ENCODE measurements at regions not wholly inside any gene's neighbourhood (a gene's known extent, or its start where the extent isn't known, plus 50 kb on each side); places are given as distances from the start of the nearest gene placed in this dataset.

DNA sequence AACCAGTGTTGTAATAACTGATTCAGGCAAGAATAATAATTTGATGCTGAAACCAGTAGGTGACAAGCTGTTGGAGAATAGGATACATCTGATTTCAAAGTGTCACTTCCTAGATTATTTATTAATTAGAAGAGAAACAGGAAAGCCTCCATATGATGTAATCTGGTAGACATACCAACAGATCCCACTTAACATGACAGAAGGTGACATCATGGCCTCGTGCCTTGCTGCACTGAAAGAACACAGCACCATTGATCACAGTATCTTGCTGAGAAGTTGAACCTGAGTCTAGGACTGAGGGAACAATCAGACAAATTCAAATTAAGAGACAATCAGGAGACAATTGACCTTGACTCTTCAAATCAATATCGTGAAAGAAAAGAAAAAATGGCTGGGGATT is 131.6 kb upstream of the DLGAP1 start:
- TF ChIP-seq, protein P1, sequence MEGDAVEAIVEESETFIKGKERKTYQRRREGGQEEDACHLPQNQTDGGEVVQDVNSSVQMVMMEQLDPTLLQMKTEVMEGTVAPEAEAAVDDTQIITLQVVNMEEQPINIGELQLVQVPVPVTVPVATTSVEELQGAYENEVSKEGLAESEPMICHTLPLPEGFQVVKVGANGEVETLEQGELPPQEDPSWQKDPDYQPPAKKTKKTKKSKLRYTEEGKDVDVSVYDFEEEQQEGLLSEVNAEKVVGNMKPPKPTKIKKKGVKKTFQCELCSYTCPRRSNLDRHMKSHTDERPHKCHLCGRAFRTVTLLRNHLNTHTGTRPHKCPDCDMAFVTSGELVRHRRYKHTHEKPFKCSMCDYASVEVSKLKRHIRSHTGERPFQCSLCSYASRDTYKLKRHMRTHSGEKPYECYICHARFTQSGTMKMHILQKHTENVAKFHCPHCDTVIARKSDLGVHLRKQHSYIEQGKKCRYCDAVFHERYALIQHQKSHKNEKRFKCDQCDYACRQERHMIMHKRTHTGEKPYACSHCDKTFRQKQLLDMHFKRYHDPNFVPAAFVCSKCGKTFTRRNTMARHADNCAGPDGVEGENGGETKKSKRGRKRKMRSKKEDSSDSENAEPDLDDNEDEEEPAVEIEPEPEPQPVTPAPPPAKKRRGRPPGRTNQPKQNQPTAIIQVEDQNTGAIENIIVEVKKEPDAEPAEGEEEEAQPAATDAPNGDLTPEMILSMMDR (IDR thresholded peaks at IDR 0.05; ENCODE audit: insufficient read depth, low read length), result no peak
- TF ChIP-seq, protein P2, sequence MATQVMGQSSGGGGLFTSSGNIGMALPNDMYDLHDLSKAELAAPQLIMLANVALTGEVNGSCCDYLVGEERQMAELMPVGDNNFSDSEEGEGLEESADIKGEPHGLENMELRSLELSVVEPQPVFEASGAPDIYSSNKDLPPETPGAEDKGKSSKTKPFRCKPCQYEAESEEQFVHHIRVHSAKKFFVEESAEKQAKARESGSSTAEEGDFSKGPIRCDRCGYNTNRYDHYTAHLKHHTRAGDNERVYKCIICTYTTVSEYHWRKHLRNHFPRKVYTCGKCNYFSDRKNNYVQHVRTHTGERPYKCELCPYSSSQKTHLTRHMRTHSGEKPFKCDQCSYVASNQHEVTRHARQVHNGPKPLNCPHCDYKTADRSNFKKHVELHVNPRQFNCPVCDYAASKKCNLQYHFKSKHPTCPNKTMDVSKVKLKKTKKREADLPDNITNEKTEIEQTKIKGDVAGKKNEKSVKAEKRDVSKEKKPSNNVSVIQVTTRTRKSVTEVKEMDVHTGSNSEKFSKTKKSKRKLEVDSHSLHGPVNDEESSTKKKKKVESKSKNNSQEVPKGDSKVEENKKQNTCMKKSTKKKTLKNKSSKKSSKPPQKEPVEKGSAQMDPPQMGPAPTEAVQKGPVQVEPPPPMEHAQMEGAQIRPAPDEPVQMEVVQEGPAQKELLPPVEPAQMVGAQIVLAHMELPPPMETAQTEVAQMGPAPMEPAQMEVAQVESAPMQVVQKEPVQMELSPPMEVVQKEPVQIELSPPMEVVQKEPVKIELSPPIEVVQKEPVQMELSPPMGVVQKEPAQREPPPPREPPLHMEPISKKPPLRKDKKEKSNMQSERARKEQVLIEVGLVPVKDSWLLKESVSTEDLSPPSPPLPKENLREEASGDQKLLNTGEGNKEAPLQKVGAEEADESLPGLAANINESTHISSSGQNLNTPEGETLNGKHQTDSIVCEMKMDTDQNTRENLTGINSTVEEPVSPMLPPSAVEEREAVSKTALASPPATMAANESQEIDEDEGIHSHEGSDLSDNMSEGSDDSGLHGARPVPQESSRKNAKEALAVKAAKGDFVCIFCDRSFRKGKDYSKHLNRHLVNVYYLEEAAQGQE (IDR thresholded peaks at IDR 0.05; ENCODE audit: insufficient replicate concordance, low read depth), result no peak
